ENCODE measurements at regions not wholly inside any gene's neighbourhood (a gene's known extent, or its start where the extent isn't known, plus 50 kb on each side); places are given as distances from the start of the nearest gene placed in this dataset.
A peak's percentile ranks its signal among the peaks of the same experiment; 100 is the strongest.
"Not testable (repeated sequence)": the region's sequence is repeated elsewhere in the genome, so short reads cannot be mapped to it uniquely, and the experiment has no call there.

DNA sequence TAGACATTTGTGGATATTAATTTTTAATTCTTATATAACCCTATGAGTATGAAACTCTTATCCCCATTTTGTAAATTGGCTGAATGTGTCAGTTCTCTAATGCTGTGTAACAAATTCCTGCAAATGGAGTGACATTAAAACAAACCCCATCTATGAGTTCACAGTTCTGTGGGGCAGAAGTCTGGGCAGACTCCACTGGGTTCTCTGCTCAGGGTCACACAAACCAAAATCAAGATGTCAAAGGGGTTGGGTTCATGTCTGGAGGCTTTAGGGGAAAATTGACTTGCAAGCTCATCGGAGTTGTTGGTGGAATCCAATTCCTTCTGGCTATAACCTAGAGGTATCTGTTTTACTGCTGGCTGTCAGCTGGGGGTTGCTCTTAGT is 301.6 kb upstream of the PLGLB2 start:
- H3K79me2 ChIP-seq (ENCODE audit: low read length); H3K27me3 ChIP-seq (replicated peaks; ENCODE audit: insufficient read depth, low read length); H3K4me3 ChIP-seq (ENCODE audit: low read length); H3K9ac ChIP-seq (ENCODE audit: low read length); H3K4me1 ChIP-seq (ENCODE audit: low read length); H3K27ac ChIP-seq (ENCODE audit: low read length); H2AFZ ChIP-seq (ENCODE audit: low read length); H3K9me2 ChIP-seq (replicated peaks; ENCODE audit: insufficient read depth, low read length); H3K9me3 ChIP-seq (replicated peaks; ENCODE audit: insufficient read depth, low read length); DNase-seq; H3F3A ChIP-seq (ENCODE audit: insufficient read depth, low read length); H3K4me2 ChIP-seq (ENCODE audit: low read depth, low read length); H4K20me1 ChIP-seq (ENCODE audit: insufficient read depth, low read length); H3K36me3 ChIP-seq (replicated peaks; ENCODE audit: insufficient read depth, low read length): not testable (repeated sequence)

DNA sequence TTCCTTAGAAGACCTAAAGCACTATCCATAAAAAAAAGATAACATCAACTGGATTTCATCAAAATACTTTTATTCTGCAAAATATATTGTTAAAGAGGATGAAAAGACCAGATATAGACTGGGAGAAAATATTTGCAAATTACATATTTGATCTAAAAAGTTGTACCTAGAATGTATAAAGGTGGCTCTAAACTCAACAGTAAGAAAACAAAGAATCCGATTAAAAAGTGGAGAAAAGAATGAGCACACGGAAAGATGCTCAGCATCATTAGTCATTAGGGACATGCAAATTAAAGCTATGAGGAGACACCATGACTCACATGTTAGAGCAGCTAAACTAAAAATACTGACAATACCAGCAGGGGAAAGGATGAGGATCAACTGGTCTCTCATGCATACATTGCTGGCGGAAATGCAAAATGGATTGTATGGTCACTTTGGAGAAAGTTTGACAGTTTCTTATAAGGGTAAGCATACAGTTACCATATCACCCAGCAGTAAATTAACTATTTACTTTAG is 298.4 kb upstream of the PLGLB2 start:
- H3K9ac ChIP-seq (ENCODE audit: low read length); DNase-seq; H3K9me3 ChIP-seq (replicated peaks; ENCODE audit: insufficient read depth, low read length); H4K20me1 ChIP-seq (ENCODE audit: insufficient read depth, low read length); H3K79me2 ChIP-seq (ENCODE audit: low read length); H3K4me3 ChIP-seq (ENCODE audit: low read length); H3K27ac ChIP-seq (ENCODE audit: low read length); H3F3A ChIP-seq (ENCODE audit: insufficient read depth, low read length); H3K27me3 ChIP-seq (replicated peaks; ENCODE audit: insufficient read depth, low read length); H3K36me3 ChIP-seq (replicated peaks; ENCODE audit: insufficient read depth, low read length); H3K4me2 ChIP-seq (ENCODE audit: low read depth, low read length); H3K9me2 ChIP-seq (replicated peaks; ENCODE audit: insufficient read depth, low read length); H3K4me1 ChIP-seq (ENCODE audit: low read length); H2AFZ ChIP-seq (ENCODE audit: low read length): not testable (repeated sequence)

DNA sequence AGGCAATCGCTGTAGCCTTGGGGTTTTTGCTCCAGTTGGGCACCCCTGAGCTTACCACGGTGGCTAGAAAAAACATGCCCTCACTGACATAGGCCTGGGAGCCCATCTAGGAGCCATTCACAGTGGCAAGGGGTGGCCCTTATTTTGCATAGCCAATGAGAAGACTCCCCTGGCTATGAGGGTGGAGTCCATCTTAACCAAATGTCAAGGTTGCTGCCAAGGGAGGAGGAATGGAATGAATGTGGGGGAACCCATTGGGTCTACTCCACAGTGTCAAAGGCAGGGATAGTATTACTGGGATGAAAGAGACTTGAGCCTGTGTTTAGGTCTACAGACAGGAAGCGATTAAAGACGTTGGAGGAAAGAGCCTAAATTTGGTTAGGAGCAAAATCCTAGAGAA is 295.7 kb upstream of the PLGLB2 start:
- H3K9me2 ChIP-seq (replicated peaks; ENCODE audit: insufficient read depth, low read length); H2AFZ ChIP-seq (ENCODE audit: low read length); H3K27ac ChIP-seq (ENCODE audit: low read length); H3K79me2 ChIP-seq (ENCODE audit: low read length); H3K27me3 ChIP-seq (replicated peaks; ENCODE audit: insufficient read depth, low read length); H3K4me3 ChIP-seq (ENCODE audit: low read length); DNase-seq; H3K9ac ChIP-seq (ENCODE audit: low read length); H3K36me3 ChIP-seq (replicated peaks; ENCODE audit: insufficient read depth, low read length); H4K20me1 ChIP-seq (ENCODE audit: insufficient read depth, low read length); H3F3A ChIP-seq (ENCODE audit: insufficient read depth, low read length); H3K4me1 ChIP-seq (ENCODE audit: low read length); H3K4me2 ChIP-seq (ENCODE audit: low read depth, low read length); H3K9me3 ChIP-seq (replicated peaks; ENCODE audit: insufficient read depth, low read length): not testable (repeated sequence)

DNA sequence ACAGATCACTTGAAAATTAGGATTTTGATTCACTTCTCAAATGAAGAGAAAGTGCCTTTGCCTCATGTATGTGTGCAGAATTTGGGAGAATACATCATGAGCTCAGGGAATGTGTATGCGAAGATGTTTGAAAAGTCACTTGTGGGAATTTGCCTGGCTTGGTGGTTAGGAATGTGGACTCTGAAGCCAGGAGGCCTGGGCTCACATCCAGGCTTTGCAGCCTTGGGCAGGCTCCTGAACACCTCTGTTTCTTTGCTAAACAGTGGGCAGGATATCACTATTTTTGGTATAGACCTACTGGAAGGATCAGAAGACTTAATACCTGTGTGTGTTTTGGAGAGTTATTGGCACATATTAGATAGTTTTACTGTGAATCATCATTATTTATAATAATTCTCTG is 295.0 kb upstream of the PLGLB2 start:
- not testable (repeated sequence) for H3K9me2 ChIP-seq (replicated peaks; ENCODE audit: insufficient read depth, low read length); H4K20me1 ChIP-seq (ENCODE audit: insufficient read depth, low read length); H3K9me3 ChIP-seq (replicated peaks; ENCODE audit: insufficient read depth, low read length); H3K27ac ChIP-seq (ENCODE audit: low read length); H3K9ac ChIP-seq (ENCODE audit: low read length); H3F3A ChIP-seq (ENCODE audit: insufficient read depth, low read length); H3K4me3 ChIP-seq (ENCODE audit: low read length); H3K4me2 ChIP-seq (ENCODE audit: low read depth, low read length); H3K79me2 ChIP-seq (ENCODE audit: low read length); DNase-seq; H2AFZ ChIP-seq (ENCODE audit: low read length); H3K36me3 ChIP-seq (replicated peaks; ENCODE audit: insufficient read depth, low read length); H3K4me1 ChIP-seq (ENCODE audit: low read length); H3K27me3 ChIP-seq (replicated peaks; ENCODE audit: insufficient read depth, low read length)

DNA sequence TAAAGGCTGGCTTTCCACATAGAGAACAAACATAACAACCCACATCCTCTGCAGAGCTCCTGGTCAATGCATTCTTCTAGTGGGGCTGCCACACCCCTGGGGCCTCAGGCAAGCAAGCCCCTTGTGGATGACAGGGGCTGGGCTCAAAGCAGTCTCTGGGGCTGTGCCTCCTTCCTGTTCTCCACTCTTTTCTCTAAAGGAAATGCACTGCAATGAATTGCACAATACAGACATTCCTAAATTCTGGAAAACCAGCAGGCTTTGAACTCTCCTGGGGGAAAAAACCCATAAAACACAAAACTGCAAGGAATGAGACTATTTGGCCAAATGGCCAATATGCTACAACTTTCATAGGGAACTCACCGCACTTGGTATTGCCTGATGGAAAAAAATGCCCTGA is 293.9 kb upstream of the PLGLB2 start:
- not testable (repeated sequence) for H2AFZ ChIP-seq (ENCODE audit: low read length); DNase-seq; H3K36me3 ChIP-seq (replicated peaks; ENCODE audit: insufficient read depth, low read length); H3K79me2 ChIP-seq (ENCODE audit: low read length); H3F3A ChIP-seq (ENCODE audit: insufficient read depth, low read length); H3K9me2 ChIP-seq (replicated peaks; ENCODE audit: insufficient read depth, low read length); H3K27me3 ChIP-seq (replicated peaks; ENCODE audit: insufficient read depth, low read length); H3K4me3 ChIP-seq (ENCODE audit: low read length); H3K9me3 ChIP-seq (replicated peaks; ENCODE audit: insufficient read depth, low read length); H3K27ac ChIP-seq (ENCODE audit: low read length); H3K9ac ChIP-seq (ENCODE audit: low read length); H3K4me1 ChIP-seq (ENCODE audit: low read length); H4K20me1 ChIP-seq (ENCODE audit: insufficient read depth, low read length); H3K4me2 ChIP-seq (ENCODE audit: low read depth, low read length)

DNA sequence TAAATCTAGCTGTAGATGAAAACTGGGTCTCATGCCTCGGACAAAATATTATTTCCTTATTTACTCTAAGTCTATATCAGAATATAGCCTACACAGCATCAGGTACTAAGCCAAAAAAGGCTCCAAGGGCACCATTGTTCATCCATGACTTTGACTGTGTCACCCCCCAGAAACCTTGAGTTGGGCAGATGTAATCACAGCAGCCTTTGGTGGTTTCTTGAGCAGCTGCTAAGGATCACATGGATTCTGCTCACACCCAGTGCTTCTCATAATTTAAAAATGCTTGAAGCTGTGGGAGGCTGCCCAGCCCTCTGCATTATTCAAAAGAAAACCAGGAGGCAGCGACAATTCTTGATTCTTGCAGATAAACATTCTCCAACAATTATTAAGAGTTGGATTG is 293.5 kb upstream of the PLGLB2 start:
- not testable (repeated sequence) for H3K4me2 ChIP-seq (ENCODE audit: low read depth, low read length); H3K9me3 ChIP-seq (replicated peaks; ENCODE audit: insufficient read depth, low read length); DNase-seq; H3F3A ChIP-seq (ENCODE audit: insufficient read depth, low read length); H4K20me1 ChIP-seq (ENCODE audit: insufficient read depth, low read length); H3K9ac ChIP-seq (ENCODE audit: low read length); H3K36me3 ChIP-seq (replicated peaks; ENCODE audit: insufficient read depth, low read length); H3K9me2 ChIP-seq (replicated peaks; ENCODE audit: insufficient read depth, low read length); H3K79me2 ChIP-seq (ENCODE audit: low read length); H3K27me3 ChIP-seq (replicated peaks; ENCODE audit: insufficient read depth, low read length); H3K4me3 ChIP-seq (ENCODE audit: low read length); H3K4me1 ChIP-seq (ENCODE audit: low read length); H3K27ac ChIP-seq (ENCODE audit: low read length); H2AFZ ChIP-seq (ENCODE audit: low read length)

DNA sequence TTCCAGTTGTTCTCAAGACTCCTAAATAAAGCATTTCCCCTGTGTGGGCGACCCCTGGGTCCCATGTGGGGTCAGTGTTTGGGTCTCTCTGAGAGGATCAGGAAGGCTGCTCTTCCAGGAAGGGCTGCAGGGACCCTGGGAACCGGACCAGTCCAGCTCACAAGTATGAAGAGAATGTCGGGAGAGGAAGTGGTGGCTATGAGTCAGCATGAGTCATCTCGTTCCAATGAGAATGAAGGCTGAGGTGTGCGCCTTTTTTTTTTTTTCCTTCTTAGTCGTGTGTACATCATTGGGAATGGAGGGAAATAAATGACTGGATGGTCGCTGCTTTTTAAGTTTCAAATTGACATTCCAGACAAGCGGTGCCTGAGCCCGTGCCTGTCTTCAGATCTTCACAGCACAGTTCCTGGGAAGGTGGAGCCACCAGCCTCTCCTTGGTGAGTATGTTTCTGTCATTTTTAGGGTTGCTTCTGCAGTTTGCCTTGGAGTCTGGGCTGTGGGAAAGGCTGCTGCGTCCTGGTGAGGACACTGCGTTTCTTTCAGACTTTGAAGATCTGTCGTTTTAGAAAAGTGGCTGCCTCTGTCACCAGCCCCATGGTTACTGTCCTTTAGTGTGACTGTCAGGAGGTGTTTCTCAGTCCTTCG is 292.6 kb upstream of the PLGLB2 start:
- peak overlapping the region; percentile 27; the same call in 1 of the 2 replicates for H3K4me2 ChIP-seq (ENCODE audit: low read depth, low read length)
- H3K27ac ChIP-seq (ENCODE audit: low read length) = peak overlapping the region; percentile 63; the same call in 1 of the 2 replicates
- H3K9ac ChIP-seq (ENCODE audit: low read length) = peak overlapping the region; percentile 68

DNA sequence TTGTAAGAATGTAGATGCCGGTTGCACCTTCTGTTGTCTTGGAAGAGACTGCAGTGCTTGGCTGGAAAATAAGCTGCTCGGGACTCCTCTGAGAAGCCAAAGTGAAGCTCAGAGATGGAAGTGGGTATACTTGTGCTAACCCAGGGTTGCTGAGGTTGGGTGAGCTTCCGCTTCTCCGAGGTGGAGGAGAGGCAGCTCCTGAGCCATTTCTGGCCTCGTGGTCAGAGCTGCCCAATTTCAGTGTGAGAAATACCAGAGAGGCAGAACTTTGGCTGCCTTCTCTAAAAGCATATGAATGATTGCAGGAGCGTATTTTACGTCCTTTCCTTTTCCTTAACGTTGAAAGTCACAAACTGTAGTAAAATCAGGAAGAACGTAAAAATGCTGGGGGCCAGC is 292.0 kb upstream of the PLGLB2 start:
- not testable (repeated sequence) for H3K4me1 ChIP-seq (ENCODE audit: low read length); H3K27me3 ChIP-seq (replicated peaks; ENCODE audit: insufficient read depth, low read length); H3K9me3 ChIP-seq (replicated peaks; ENCODE audit: insufficient read depth, low read length); H3K36me3 ChIP-seq (replicated peaks; ENCODE audit: insufficient read depth, low read length); DNase-seq; H3K79me2 ChIP-seq (ENCODE audit: low read length); H3K4me2 ChIP-seq (ENCODE audit: low read depth, low read length); H4K20me1 ChIP-seq (ENCODE audit: insufficient read depth, low read length); H2AFZ ChIP-seq (ENCODE audit: low read length); H3K9me2 ChIP-seq (replicated peaks; ENCODE audit: insufficient read depth, low read length); H3F3A ChIP-seq (ENCODE audit: insufficient read depth, low read length)
- peak overlapping the region; percentile 63; the same call in 1 of the 2 replicates for H3K27ac ChIP-seq (ENCODE audit: low read length)
- H3K9ac ChIP-seq (ENCODE audit: low read length) = peak overlapping the region; percentile 68; the same call in 1 of the 2 replicates
- H3K4me3 ChIP-seq (ENCODE audit: low read length) = peak overlapping the region; percentile 54

More for the DNA sequence above, 292.6 kb upstream of the PLGLB2 start:
- not testable (repeated sequence) for H4K20me1 ChIP-seq (ENCODE audit: insufficient read depth, low read length); H3K36me3 ChIP-seq (replicated peaks; ENCODE audit: insufficient read depth, low read length); H3K9me3 ChIP-seq (replicated peaks; ENCODE audit: insufficient read depth, low read length); H3K79me2 ChIP-seq (ENCODE audit: low read length); H3K4me1 ChIP-seq (ENCODE audit: low read length); DNase-seq; H3F3A ChIP-seq (ENCODE audit: insufficient read depth, low read length); H3K9me2 ChIP-seq (replicated peaks; ENCODE audit: insufficient read depth, low read length); H3K27me3 ChIP-seq (replicated peaks; ENCODE audit: insufficient read depth, low read length); H2AFZ ChIP-seq (ENCODE audit: low read length)
- peak overlapping the region; percentile 54 for H3K4me3 ChIP-seq (ENCODE audit: low read length)

Data from MM.1S (cell line).